ENCODE measurements at regions not wholly inside any gene's neighbourhood (a gene's known extent, or its start where the extent isn't known, plus 50 kb on each side); places are given as distances from the start of the nearest gene placed in this dataset.

DNA sequence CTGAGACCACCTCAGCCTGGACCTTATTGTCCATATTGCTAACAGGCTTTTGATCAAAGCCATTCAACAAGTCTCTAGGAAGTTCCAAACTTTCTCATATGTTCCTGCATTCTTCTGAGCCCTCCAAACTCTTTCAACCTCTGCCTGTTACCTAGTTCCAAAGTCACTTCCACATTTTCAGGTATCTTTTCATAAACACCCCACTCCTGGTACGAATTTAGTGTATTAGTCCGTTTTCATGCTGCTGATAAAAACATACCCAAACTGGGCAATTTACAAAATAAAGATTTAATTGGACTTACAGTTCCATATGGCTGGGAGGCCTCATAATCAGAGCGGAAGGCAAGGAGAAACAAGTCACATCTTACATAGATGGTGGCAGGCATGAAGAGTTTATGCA is 836.8 kb downstream of the SORCS1 start:
- no peak overlapping the region for H3K4me3 ChIP-seq (ENCODE audit: low read length)

DNA sequence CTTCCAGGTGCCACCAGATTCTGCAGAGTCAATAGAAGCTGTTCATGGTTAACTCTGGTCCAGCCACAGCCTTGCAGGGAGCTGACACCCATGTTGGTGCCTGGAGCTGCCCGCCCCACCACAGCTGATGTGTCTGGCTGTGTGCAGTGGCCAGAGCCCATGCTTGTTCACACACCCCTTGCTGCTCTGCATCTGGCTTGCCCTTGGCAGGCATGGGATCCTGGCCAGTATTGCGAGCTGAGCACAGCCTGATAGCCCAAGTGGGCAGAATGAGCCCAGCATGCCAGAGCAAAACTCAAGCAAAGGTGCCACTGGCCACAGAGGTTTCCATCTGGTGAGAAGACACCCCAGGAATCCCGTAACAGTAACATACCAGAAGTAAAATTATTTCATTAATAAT is 843.6 kb downstream of the SORCS1 start:
- Histone ChIP-seq H3K27me3 (replicated peaks; ENCODE audit: control insufficient read depth, insufficient read depth, low read length) (no peaks in the 10 kb centered on the region), H3K9me3 (ENCODE audit: control insufficient read depth, low read length) (no peaks in the 10 kb centered on the region), H3K4me3 (ENCODE audit: low read length) (no peak overlapping the region), H3K36me3 (ENCODE audit: control insufficient read depth, insufficient read depth, low read length, severe bottlenecking) (no peaks in the 10 kb centered on the region), H3K4me1 (ENCODE audit: control insufficient read depth, insufficient read depth, low read length) (no peaks in the 10 kb centered on the region), H3K9ac (ENCODE audit: low read length) (no peak overlapping the region)
- no peak for DNase-seq (ENCODE audit: low read depth)

More for the DNA sequence above, 836.8 kb downstream of the SORCS1 start:
- no peak for DNase-seq (ENCODE audit: low read depth)
- Histone ChIP-seq H3K27me3 (replicated peaks; ENCODE audit: control insufficient read depth, insufficient read depth, low read length) (no peaks in the 10 kb centered on the region), H3K9ac (ENCODE audit: low read length) (no peak overlapping the region), H3K36me3 (ENCODE audit: control insufficient read depth, insufficient read depth, low read length, severe bottlenecking) (no peaks in the 10 kb centered on the region), H3K9me3 (ENCODE audit: control insufficient read depth, low read length) (peaks cover 33% of the 10 kb centered on the region), H3K4me1 (ENCODE audit: control insufficient read depth, insufficient read depth, low read length) (no peaks in the 10 kb centered on the region)

DNA sequence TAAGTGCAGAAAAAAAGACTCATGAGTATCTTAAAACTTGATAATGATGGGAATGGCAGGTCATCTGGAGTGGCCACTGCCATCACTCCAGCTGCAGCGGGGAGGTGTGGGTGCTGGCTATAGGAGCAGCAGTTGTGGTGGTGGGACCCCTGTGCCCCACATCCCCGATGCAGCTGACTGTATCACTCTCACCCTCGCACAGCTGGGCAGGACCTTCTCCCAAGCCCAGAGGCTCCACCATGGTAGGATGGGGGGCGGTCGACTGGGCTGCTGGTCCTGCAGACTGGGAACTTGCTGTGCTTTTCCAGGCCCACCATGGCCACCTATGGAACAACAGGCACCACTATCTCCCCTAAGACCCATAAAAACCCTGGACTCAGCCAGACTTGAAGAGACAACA is 844.4 kb downstream of the SORCS1 start:
- Histone ChIP-seq H3K27me3 (replicated peaks; ENCODE audit: control insufficient read depth, insufficient read depth, low read length) (no peaks in the 10 kb centered on the region), H3K4me1 (ENCODE audit: control insufficient read depth, insufficient read depth, low read length) (no peaks in the 10 kb centered on the region), H3K4me3 (ENCODE audit: low read length) (no peak overlapping the region), H3K9ac (ENCODE audit: low read length) (no peak overlapping the region), H3K36me3 (ENCODE audit: control insufficient read depth, insufficient read depth, low read length, severe bottlenecking) (no peaks in the 10 kb centered on the region), H3K9me3 (ENCODE audit: control insufficient read depth, low read length) (no peaks in the 10 kb centered on the region)
- no peak for DNase-seq (ENCODE audit: low read depth)

DNA sequence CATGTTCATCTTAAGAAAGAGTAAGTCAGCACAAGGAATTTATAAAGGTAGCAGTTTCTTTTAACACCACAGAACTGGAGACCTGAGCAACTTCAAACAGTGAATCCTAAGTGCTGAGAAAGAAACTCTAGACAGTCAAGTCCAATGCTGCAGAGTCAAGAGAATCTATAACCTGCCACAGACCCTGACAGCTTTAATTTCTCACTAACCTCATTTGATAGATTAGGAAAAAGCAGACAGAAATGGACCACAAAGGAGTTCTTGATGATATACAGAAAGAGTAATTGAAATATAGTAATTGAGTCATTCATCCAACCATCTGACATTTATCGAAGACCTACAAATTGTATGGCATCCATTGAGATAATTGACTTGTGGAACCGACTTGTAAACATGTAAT is 847.0 kb downstream of the SORCS1 start:
- Histone ChIP-seq H3K9ac (ENCODE audit: low read length) (no peak overlapping the region), H3K27me3 (replicated peaks; ENCODE audit: control insufficient read depth, insufficient read depth, low read length) (no peaks in the 10 kb centered on the region), H3K9me3 (ENCODE audit: control insufficient read depth, low read length) (no peaks in the 10 kb centered on the region), H3K36me3 (ENCODE audit: control insufficient read depth, insufficient read depth, low read length, severe bottlenecking) (no peaks in the 10 kb centered on the region), H3K4me3 (ENCODE audit: low read length) (no peak overlapping the region), H3K4me1 (ENCODE audit: control insufficient read depth, insufficient read depth, low read length) (no peaks in the 10 kb centered on the region)
- DNase-seq (ENCODE audit: low read depth) = no peak

DNA sequence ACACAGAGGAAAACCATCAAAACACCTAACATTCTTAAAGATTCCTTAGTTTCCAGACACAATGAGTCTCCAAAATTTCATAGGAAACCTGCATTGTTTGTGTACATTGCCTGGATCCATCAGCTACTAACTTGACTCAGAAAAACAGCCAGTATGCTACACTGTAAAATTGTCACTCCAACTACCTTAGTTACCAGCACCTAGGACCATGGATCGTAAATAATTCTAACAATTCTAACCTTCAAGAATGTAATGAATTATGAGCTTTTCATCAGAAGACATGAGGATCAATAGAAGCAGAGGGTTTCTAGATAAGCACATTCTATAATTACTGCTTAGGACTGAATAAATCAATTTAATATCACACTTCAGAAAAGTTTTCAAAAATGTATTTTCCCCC is 851.5 kb downstream of the SORCS1 start:
- H3K4me1 ChIP-seq (ENCODE audit: control insufficient read depth, insufficient read depth, low read length) = no peaks in the 10 kb centered on the region
- no peaks in the 10 kb centered on the region for H3K36me3 ChIP-seq (ENCODE audit: control insufficient read depth, insufficient read depth, low read length, severe bottlenecking)
- no peaks in the 10 kb centered on the region for H3K9me3 ChIP-seq (ENCODE audit: control insufficient read depth, low read length)
- no peak for DNase-seq (ENCODE audit: low read depth)
- H3K9ac ChIP-seq (ENCODE audit: low read length) = no peak overlapping the region
- H3K4me3 ChIP-seq (ENCODE audit: low read length) = no peak overlapping the region
- H3K27me3 ChIP-seq (replicated peaks; ENCODE audit: control insufficient read depth, insufficient read depth, low read length) = no peaks in the 10 kb centered on the region

DNA sequence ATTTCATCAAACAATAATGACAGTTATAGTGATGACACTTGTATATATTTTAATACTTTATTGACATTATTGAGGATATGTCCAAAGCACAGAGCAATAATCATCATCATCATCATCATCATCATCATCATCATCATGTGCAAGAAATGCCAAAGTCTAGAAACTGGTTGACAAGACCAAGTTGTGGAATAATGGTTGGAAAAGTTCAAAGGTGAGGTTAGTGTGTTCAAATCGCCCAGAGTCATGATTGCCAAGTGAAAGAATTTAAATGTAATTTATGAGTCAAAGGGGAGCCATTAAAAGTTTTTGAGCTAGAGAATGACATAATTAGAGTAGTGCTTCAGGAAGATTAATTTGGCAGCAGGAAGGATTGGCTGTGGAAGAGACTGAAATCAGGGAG is 852.4 kb downstream of the SORCS1 start:
- no peak for DNase-seq (ENCODE audit: low read depth)
- H3K27me3 ChIP-seq (replicated peaks; ENCODE audit: control insufficient read depth, insufficient read depth, low read length) = no peaks in the 10 kb centered on the region
- H3K36me3 ChIP-seq (ENCODE audit: control insufficient read depth, insufficient read depth, low read length, severe bottlenecking) = no peaks in the 10 kb centered on the region
- H3K9me3 ChIP-seq (ENCODE audit: control insufficient read depth, low read length) = no peaks in the 10 kb centered on the region
- no peaks in the 10 kb centered on the region for H3K4me1 ChIP-seq (ENCODE audit: control insufficient read depth, insufficient read depth, low read length)
- no peak overlapping the region for H3K4me3 ChIP-seq (ENCODE audit: low read length)
- H3K9ac ChIP-seq (ENCODE audit: low read length) = no peak overlapping the region

DNA sequence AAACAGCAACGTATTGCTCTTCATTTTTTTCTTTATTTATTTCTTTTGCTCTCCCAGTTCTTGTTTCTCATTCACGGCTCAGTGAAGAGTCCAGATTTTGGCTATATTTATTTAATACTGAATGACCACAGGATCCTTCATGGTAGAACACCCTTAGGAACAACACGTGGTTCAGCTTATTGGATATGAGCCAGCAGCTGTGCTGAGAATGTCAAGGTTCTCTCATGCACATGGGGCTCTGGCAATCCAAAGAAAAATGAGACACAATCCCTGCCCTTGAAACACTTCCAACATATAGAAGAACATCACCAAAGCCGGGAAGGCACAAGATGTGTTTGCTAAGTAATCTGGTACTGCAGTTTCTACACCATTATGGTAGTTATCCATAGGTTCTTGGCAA is 852.9 kb downstream of the SORCS1 start:
- H3K9me3 ChIP-seq (ENCODE audit: control insufficient read depth, low read length) = no peaks in the 10 kb centered on the region
- H3K27me3 ChIP-seq (replicated peaks; ENCODE audit: control insufficient read depth, insufficient read depth, low read length) = no peaks in the 10 kb centered on the region
- DNase-seq (ENCODE audit: low read depth) = no peak
- no peak overlapping the region for H3K9ac ChIP-seq (ENCODE audit: low read length)
- H3K36me3 ChIP-seq (ENCODE audit: control insufficient read depth, insufficient read depth, low read length, severe bottlenecking) = no peaks in the 10 kb centered on the region
- no peak overlapping the region for H3K4me3 ChIP-seq (ENCODE audit: low read length)
- no peaks in the 10 kb centered on the region for H3K4me1 ChIP-seq (ENCODE audit: control insufficient read depth, insufficient read depth, low read length)

DNA sequence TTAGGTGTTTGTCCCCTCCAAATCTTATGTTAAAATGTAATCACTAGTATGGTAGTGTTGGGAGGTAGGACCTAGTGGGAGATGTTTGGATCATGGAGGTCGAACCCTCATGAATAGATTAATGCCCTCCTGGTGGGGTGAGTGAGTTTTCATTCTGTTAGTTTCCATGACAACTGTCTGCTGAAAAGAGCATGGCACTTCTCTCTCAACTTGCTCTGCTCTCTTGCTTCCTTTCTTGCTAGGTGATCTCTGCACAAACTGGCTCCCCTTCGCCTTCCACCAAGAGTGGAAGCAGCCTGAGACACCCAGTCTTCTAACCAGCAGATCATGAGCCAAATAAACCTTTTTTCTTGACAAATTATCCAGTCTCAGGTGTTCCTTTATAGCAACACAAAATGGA is 853.9 kb downstream of the SORCS1 start:
- no peaks in the 10 kb centered on the region for H3K27me3 ChIP-seq (replicated peaks; ENCODE audit: control insufficient read depth, insufficient read depth, low read length)
- no peaks in the 10 kb centered on the region for H3K4me1 ChIP-seq (ENCODE audit: control insufficient read depth, insufficient read depth, low read length)
- no peaks in the 10 kb centered on the region for H3K9me3 ChIP-seq (ENCODE audit: control insufficient read depth, low read length)
- no peak overlapping the region for H3K9ac ChIP-seq (ENCODE audit: low read length)
- DNase-seq (ENCODE audit: low read depth) = no peak
- H3K4me3 ChIP-seq (ENCODE audit: low read length) = no peak overlapping the region
- no peaks in the 10 kb centered on the region for H3K36me3 ChIP-seq (ENCODE audit: control insufficient read depth, insufficient read depth, low read length, severe bottlenecking)

DNA sequence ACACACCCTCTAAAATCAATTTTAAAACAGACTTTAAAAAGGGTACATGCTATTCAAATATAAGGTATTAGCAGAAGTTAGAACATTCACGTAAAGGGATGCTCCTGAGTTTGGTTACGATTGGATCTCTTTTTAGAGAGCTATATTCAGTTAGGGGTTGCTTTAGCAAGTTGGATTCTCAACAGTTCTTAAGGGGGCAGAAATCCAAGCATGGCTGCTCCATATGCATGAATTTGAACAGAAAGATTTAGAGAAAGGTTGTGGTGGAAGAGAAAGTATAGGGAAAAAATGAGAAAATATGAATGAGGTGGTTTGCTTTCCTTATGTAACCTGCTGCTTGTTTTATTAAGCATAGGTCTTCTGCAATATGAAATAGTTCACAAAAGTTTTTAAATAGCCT is 855.1 kb downstream of the SORCS1 start:
- Histone ChIP-seq H3K9ac (ENCODE audit: low read length) (no peak overlapping the region), H3K9me3 (ENCODE audit: control insufficient read depth, low read length) (no peaks in the 10 kb centered on the region), H3K4me1 (ENCODE audit: control insufficient read depth, insufficient read depth, low read length) (no peaks in the 10 kb centered on the region), H3K36me3 (ENCODE audit: control insufficient read depth, insufficient read depth, low read length, severe bottlenecking) (no peaks in the 10 kb centered on the region), H3K4me3 (ENCODE audit: low read length) (no peak overlapping the region), H3K27me3 (replicated peaks; ENCODE audit: control insufficient read depth, insufficient read depth, low read length) (no peaks in the 10 kb centered on the region)
- no peak for DNase-seq (ENCODE audit: low read depth)

DNA sequence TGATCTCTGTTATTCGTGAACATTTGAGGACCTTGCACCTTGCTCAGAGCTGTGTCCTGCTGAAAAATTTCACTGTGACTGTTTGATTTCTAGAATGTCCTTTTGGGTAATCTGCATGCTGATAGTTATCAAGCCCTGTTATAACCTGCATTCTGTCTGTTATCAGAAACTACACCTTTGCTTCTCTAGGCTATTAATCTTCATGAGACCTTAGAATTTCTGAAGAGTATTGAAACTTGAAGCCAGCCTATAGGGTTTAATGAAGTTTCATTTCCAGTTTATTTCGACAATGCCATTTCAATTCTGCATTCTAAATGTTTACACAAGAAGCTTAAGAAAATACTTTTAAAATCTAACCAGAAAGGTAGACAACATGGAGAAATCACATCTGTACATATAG is 856.2 kb downstream of the SORCS1 start:
- Histone ChIP-seq H3K27me3 (replicated peaks; ENCODE audit: control insufficient read depth, insufficient read depth, low read length) (no peaks in the 10 kb centered on the region), H3K4me3 (ENCODE audit: low read length) (no peak overlapping the region), H3K9me3 (ENCODE audit: control insufficient read depth, low read length) (no peaks in the 10 kb centered on the region), H3K4me1 (ENCODE audit: control insufficient read depth, insufficient read depth, low read length) (no peaks in the 10 kb centered on the region), H3K9ac (ENCODE audit: low read length) (no peak overlapping the region), H3K36me3 (ENCODE audit: control insufficient read depth, insufficient read depth, low read length, severe bottlenecking) (no peaks in the 10 kb centered on the region)
- no peak for DNase-seq (ENCODE audit: low read depth)

DNA sequence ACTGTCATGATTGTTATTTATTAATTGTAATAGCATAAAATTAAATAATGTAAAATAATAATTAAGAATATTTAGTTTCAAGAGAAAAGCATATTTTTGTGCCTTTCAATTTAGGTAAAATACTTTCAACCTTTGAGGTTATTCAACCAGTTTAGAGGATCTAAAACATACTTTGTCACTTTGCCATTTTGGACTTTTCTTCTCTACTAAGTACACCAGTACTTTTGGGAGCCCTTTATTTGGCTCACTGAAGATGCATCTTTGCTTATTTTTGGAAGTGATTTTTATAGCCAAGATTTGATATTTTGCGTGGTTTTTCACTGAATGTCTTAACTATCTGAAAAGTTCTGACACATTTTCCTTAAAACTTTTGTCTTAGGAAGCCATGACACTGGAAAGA is 860.5 kb downstream of the SORCS1 start:
- H3K36me3 ChIP-seq (ENCODE audit: control insufficient read depth, insufficient read depth, low read length, severe bottlenecking) = no peaks in the 10 kb centered on the region
- H3K9me3 ChIP-seq (ENCODE audit: control insufficient read depth, low read length) = no peaks in the 10 kb centered on the region
- DNase-seq (ENCODE audit: low read depth) = no peak
- H3K9ac ChIP-seq (ENCODE audit: low read length) = no peak overlapping the region
- no peak overlapping the region for H3K4me3 ChIP-seq (ENCODE audit: low read length)
- H3K4me1 ChIP-seq (ENCODE audit: control insufficient read depth, insufficient read depth, low read length) = no peaks in the 10 kb centered on the region
- no peaks in the 10 kb centered on the region for H3K27me3 ChIP-seq (replicated peaks; ENCODE audit: control insufficient read depth, insufficient read depth, low read length)

DNA sequence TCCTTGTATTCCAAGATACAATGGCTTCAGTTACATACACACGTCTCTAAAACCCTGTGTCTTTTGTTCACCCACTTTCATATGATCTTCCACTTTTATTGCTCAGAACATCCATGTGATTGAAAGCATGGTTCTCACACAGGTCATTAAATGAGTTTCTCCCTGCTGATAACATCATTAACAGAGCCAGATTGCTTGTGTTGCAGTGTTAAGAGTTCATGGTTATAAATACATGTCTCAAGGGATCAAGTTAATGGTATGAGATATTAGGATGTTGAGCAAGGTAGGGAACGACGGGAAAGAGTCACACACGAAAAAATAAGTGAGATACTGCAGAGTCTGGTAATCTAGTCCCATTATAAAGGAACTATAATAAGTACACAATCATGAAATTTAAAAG is 861.5 kb downstream of the SORCS1 start:
- no peak for DNase-seq (ENCODE audit: low read depth)
- Histone ChIP-seq H3K9me3 (ENCODE audit: control insufficient read depth, low read length) (no peaks in the 10 kb centered on the region), H3K9ac (ENCODE audit: low read length) (no peak overlapping the region), H3K36me3 (ENCODE audit: control insufficient read depth, insufficient read depth, low read length, severe bottlenecking) (no peaks in the 10 kb centered on the region), H3K27me3 (replicated peaks; ENCODE audit: control insufficient read depth, insufficient read depth, low read length) (no peaks in the 10 kb centered on the region), H3K4me1 (ENCODE audit: control insufficient read depth, insufficient read depth, low read length) (no peaks in the 10 kb centered on the region), H3K4me3 (ENCODE audit: low read length) (no peak overlapping the region)

Measured in adipocyte (in vitro differentiated cells).